SW 1271 (cell line): ENCODE measurements at regions not wholly inside any gene's neighbourhood (a gene's known extent, or its start where the extent isn't known, plus 50 kb on each side); places are given as distances from the start of the nearest gene placed in this dataset.

Experiments used
- DNase-seq, 2 experiments: peaks; one replicate each; lab custom pipeline; 2025; lab: John Stamatoyannopoulos, UW

- DNase-seq: peak; percentile 14 to 37
Observed at GRCh38 chr5:62029303-62029702, 276.7 kb upstream of the KIF2A start.

GRCh38 chr5:62030326-62030725 is 275.7 kb upstream of the KIF2A start:
- no peak for DNase-seq

GRCh38 chr5:62038024-62038423 is 268.0 kb upstream of the KIF2A start:
- no peak for DNase-seq

- no peak for DNase-seq
Observed at GRCh38 chr5:62041156-62041756, 264.8 kb upstream of the KIF2A start.

- DNase-seq: no peak
Observed at GRCh38 chr5:62042007-62042406, 264.0 kb upstream of the KIF2A start.

- DNase-seq: no peak
Observed at GRCh38 chr5:62043289-62044280, 262.4 kb upstream of the KIF2A start.

- DNase-seq: no peak
Observed at GRCh38 chr5:62044989-62045388, 261.0 kb upstream of the KIF2A start.

- DNase-seq: no peak
Observed at GRCh38 chr5:62046191-62046590, 259.8 kb upstream of the KIF2A start.

GRCh38 chr5:62051747-62052146 is 254.3 kb upstream of the KIF2A start:
- no peak for DNase-seq

GRCh38 chr5:62059960-62060359 is 246.0 kb upstream of the KIF2A start:
- no peak for DNase-seq

- no peak for DNase-seq
Observed at GRCh38 chr5:62065050-62065449, 241.0 kb upstream of the KIF2A start.

GRCh38 chr5:62066761-62067277 is 239.2 kb upstream of the KIF2A start:
- no peak for DNase-seq

- no peak for DNase-seq
Observed at GRCh38 chr5:62068554-62068953, 237.5 kb upstream of the KIF2A start.

- DNase-seq: no peak
Observed at GRCh38 chr5:62077387-62077786, 228.6 kb upstream of the KIF2A start.

- DNase-seq: no peak
Observed at GRCh38 chr5:62077823-62078550, 228.0 kb upstream of the KIF2A start.

GRCh38 chr5:62082370-62082801 is 223.6 kb upstream of the KIF2A start:
- peak in 1 of 2 experiments; percentile 34 for DNase-seq

- DNase-seq: no peak
Observed at GRCh38 chr5:62083247-62083646, 222.8 kb upstream of the KIF2A start.

GRCh38 chr5:62083661-62084060 is 222.3 kb upstream of the KIF2A start:
- no peak for DNase-seq

GRCh38 chr5:62084391-62084790 is 221.6 kb upstream of the KIF2A start:
- no peak for DNase-seq

- DNase-seq: no peak
Observed at GRCh38 chr5:62090953-62091352, 215.1 kb upstream of the KIF2A start.

GRCh38 chr5:62093411-62093810 is 212.6 kb upstream of the KIF2A start:
- no peak for DNase-seq

GRCh38 chr5:62093976-62094375 is 212.0 kb upstream of the KIF2A start:
- peak in 1 of 2 experiments; percentile 77 for DNase-seq
